ENCODE measurements at regions not wholly inside any gene's neighbourhood (a gene's known extent, or its start where the extent isn't known, plus 50 kb on each side); places are given as distances from the start of the nearest gene placed in this dataset.

GRCh38 chr3:166104938-166105337 is 267.7 kb upstream of the BCHE start:
- H3K4me3 ChIP-seq (ENCODE audit: low read depth, low read length) = no peak overlapping the region
- TF ChIP-seq CTCF (IDR thresholded peaks at IDR 0.05; ENCODE audit: insufficient read depth, low read depth, low read length) = no peak
- DNase-seq (ENCODE audit: low read depth) = no peak

GRCh38 chr3:166100730-166101129 is 263.5 kb upstream of the BCHE start:
- no peak for TF ChIP-seq CTCF (IDR thresholded peaks at IDR 0.05; ENCODE audit: insufficient read depth, low read depth, low read length)
- no peak overlapping the region for H3K4me3 ChIP-seq (ENCODE audit: low read depth, low read length)
- DNase-seq (ENCODE audit: low read depth) = no peak

GRCh38 chr3:166089575-166089974 is 252.4 kb upstream of the BCHE start:
- no peak for TF ChIP-seq CTCF (IDR thresholded peaks at IDR 0.05; ENCODE audit: insufficient read depth, low read depth, low read length)
- no peak for DNase-seq (ENCODE audit: low read depth)
- H3K4me3 ChIP-seq (ENCODE audit: low read depth, low read length) = no peak overlapping the region

- no peak for TF ChIP-seq CTCF (IDR thresholded peaks at IDR 0.05; ENCODE audit: insufficient read depth, low read depth, low read length)
- no peak for DNase-seq (ENCODE audit: low read depth)
- no peak overlapping the region for H3K4me3 ChIP-seq (ENCODE audit: low read depth, low read length)
Observed at GRCh38 chr3:166085164-166085856, 248.1 kb upstream of the BCHE start.

GRCh38 chr3:166080096-166080495 is 242.9 kb upstream of the BCHE start:
- no peak for TF ChIP-seq CTCF (IDR thresholded peaks at IDR 0.05; ENCODE audit: insufficient read depth, low read depth, low read length)
- DNase-seq (ENCODE audit: low read depth) = no peak

GRCh38 chr3:166071831-166072230 is 234.6 kb upstream of the BCHE start:
- H3K4me3 ChIP-seq (ENCODE audit: low read depth, low read length) = no peak overlapping the region
- TF ChIP-seq CTCF (IDR thresholded peaks at IDR 0.05; ENCODE audit: insufficient read depth, low read depth, low read length) = no peak
- no peak for DNase-seq (ENCODE audit: low read depth)

More at GRCh38 chr3:166080096-166080495, 242.9 kb upstream of the BCHE start:
- H3K4me3 ChIP-seq (ENCODE audit: low read depth, low read length) = no peak overlapping the region

GRCh38 chr3:166064476-166064875 is 227.3 kb upstream of the BCHE start:
- no peak for DNase-seq (ENCODE audit: low read depth)
- no peak for TF ChIP-seq CTCF (IDR thresholded peaks at IDR 0.05; ENCODE audit: insufficient read depth, low read depth, low read length)

More at GRCh38 chr3:166064476-166064875, 227.3 kb upstream of the BCHE start:
- H3K4me3 ChIP-seq (ENCODE audit: low read depth, low read length) = no peak overlapping the region

Measured in fibroblast of villous mesenchyme (primary cell).